Fibroblast of skin of back (primary cell): ENCODE measurements at regions not wholly inside any gene's neighbourhood (a gene's known extent, or its start where the extent isn't known, plus 50 kb on each side); places are given as distances from the start of the nearest gene placed in this dataset.

Experiments
- DNase-seq: peaks from one replicate; pipeline ENCODE4 v3.0.0-alpha.2; 2013

DNA sequence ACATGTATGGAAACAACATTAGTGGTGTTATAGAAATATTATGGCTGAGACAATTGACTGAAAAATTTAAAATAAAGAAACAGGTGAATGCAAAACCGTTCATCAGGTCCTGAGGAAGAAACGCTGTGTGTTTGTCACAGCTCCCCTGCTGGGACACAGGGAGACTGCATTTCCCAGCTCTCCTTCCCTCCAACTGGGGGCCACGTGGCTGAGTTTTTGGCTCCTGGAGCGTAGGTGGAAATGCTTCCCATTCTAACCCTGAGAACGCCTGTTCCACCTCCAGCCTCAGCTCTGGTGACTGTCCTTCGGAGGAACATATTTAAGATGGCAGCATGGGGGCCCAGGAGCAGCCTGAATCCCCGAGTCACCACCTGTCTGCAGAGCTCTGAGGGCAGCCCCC is 398.6 kb downstream of the BRD1 start:
- DNase-seq: no peak

DNA sequence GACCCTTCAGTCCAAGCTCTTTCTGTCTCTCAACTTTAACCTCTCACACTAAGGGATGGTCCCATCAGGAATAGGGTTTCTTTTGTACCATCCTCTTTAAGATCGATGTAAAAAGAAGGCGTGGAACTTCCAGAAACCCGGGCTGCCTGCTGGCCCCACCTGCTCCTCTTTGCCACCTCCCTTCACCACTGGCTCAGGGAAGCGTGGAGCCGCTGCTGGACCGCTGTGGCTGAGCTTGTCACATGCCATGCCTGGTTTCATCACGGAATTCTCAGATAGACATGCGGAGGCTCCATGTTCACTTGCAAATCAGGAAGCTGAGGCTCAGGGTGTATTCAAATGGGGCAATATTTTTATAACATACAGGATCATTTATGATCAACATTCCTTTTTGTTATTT is 399.7 kb downstream of the BRD1 start:
- no peak for DNase-seq

DNA sequence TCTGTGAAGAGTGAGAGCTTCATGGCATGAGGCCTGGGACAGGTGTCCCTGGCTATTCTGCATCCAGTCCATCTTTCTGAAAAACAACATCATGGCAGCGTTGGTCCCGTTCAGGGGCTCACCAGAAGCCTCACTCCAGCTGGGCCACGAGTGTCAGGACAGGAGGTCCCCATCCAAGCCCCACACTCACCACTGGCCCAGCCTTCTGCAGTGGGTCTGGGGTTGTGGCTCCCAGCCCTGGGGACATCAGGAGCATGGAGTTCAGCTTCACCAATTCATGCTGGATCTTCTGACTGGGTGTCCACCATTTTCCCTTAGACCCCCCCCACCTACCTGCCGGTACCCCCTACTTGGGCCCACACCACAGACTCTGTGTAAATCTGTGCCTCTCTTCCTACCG is 400.3 kb downstream of the BRD1 start:
- no peak for DNase-seq

DNA sequence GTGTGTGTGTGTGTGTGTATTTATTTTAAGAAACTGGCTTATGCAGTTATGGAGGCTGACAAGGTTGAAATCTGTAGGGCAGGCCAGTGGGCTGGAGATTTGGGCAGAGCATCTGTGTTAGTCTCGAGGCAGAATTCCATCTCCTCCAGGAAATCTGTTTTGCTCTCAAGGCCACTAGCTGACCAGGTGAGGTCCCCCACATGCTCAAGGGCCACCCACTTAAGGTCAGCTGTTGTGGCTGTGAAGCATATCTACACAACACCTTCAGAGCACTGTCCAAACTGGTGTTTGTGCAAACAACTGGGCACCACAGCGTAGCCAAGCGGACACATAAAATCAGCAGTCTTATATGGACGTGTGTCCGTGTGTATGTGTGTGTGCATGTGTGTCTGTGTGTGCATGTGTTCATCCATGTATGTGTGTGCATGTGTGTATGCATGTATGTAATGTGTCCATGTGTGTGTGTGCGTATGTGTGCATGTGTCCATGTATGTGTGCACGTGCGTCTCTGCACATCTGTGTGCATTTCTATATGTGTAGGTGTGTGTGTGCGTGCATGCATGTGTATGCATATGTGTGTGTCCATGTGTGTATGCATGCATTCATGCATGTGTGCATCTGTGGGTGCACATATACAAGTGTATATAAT is 400.9 kb downstream of the BRD1 start:
- DNase-seq: no peak

DNA sequence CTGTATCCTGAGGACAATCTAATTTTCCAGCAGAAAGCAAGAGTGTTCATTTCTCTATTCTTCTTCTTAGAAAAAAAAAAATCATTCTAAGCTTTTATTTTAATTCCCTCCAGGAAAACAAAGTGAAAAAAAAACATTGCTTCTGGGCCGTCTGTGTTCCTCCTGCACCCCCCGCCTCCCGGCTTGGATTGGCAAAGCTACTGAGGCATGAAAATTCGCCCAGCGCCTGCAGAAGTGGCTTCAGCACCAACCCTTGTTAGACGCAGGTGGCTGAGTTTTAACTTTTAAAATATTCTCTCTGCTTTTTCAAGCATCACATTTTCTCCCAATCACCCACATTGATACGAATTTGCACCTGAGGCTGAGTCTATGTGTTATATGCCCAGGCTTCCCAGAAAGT is 401.6 kb downstream of the BRD1 start:
- no peak for DNase-seq

DNA sequence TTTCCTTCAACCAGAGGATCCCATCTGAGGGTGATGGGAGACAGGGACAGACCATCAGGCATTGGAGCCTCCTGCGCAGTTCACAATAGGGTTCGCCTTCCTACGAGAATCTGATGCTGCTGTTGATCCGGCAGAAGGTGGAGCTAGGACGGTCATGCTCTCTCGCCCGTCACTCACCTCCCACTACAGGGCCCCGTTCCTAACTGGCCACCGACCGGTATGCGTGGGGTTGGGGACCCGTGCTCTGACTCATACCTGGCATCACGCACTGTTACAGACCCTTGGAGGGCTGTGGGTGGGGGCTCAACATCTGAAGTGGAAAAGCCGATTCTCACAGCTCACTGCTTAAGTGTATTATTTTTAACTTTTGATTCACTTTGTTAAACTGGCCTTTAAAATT is 402.3 kb downstream of the BRD1 start:
- DNase-seq: peak; percentile 53

DNA sequence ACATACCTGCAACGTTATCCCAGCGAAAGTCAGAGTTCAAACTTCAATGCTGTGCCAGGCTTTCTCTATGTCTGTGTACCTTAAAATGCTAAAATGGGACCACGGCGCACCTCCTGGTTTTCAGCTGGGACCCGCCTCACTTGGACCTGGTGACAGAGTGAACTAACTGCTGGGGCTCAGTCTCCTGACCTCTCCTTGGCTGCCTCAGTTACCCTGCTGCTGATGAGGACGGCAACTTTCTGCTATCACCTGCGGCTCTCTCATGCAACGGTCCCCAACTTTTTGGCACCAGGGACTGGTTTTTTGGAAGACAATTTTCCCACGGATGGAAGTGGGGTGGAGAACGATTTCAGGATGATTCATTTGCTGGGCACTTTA is 402.8 kb downstream of the BRD1 start:
- DNase-seq: no peak

DNA sequence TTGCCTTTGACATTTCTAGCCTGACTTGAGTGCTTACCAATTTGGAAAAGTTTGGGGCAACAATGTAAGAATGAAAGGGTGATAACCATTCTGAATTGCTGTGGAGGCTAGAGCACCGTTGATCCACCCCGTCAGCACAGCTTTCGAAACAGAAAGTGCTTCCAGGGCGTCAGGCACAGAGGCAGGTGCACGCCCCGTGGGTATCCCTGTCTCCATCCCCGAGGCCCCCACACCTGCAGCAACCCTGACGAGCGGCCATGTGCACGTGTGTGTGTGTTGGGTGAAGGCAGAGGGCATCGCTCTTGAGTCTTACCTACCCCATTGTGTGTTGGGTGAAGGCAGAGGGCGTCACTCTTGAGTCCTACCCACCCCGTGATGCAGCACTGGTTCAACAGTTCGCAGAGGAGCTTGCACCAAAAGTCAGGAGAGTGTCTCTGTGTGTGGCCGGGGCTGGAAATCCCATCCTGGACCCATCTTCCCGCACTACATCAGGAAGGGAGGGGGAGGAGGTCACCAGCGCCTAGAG is 404.5 kb downstream of the BRD1 start:
- no peak for DNase-seq

DNA sequence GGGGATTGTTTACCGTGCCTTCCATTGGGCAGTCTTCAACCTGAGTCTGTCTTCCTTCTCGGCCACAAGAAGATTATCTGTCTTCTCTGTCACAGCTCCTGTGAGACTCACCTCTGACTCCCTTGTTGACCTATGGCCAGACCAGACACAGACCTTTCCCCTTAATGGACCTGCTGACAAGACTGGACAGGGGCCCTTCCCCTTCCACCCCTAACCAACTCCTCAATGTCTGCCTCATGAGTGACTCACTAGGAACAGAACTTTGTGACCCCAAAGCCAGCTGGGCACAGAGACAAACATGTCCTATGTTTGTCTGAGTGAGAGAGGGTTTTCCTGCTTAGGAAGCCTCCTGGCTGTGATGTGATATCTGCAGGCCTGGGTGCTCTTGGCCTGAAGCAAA is 405.0 kb downstream of the BRD1 start:
- peak; percentile 64 for DNase-seq

DNA sequence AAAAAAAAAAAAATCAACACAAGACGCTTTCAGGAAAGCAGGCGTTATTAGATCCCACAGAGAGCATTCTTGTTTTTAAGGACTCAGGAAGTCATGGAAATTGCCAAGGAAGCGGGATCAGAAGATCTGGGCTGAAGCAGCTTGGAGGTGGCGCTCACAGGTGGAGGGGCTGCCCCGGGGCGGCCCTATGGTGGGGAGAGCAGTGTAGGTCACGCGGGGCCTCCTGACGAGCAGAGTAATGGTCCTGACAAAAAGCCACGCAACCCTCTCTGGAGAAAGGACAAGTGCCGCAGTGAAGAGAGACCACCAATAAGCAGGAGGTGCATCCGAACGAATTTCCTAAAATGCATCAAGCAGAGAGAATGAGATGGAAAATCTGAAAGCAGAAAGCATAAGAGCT is 407.0 kb downstream of the BRD1 start:
- DNase-seq: no peak

DNA sequence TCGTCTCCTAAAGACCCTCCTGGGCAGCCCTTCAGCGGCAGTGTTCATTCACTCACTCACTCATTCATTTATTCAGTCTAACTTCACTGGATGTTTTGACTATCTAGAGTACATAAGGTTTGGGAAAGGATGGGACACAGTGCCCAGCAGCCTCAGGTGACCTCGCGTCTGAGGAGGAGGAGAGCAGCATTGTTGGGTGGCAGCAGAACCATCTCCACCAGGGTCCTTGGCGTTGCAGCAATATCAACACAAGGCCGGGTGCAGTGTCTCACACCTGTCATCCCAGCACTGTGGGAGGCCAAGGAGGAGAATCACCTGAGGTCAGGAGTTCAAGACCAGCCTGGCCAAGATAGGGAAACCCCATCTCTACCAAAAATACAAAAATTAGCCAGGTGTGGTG is 408.0 kb downstream of the BRD1 start:
- DNase-seq: no peak

DNA sequence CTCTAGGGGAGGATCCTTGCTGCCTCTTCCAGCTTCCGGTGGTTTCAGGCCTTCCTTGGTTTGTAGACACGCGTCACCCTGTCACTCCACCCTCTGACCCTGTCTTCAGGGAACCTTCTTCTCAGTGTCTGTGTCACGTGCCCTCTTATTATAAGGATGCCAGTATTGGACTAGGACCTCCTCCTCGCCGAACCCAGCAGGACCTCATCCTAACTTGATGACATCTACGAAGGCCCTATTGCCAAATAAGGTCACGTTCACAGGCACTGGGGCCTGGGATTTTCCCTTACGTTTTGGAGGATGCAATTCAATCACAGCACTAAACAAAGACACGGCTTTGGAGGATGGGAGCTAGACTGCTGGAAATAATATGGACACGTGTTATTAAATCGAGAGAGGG is 408.7 kb downstream of the BRD1 start:
- no peak for DNase-seq

DNA sequence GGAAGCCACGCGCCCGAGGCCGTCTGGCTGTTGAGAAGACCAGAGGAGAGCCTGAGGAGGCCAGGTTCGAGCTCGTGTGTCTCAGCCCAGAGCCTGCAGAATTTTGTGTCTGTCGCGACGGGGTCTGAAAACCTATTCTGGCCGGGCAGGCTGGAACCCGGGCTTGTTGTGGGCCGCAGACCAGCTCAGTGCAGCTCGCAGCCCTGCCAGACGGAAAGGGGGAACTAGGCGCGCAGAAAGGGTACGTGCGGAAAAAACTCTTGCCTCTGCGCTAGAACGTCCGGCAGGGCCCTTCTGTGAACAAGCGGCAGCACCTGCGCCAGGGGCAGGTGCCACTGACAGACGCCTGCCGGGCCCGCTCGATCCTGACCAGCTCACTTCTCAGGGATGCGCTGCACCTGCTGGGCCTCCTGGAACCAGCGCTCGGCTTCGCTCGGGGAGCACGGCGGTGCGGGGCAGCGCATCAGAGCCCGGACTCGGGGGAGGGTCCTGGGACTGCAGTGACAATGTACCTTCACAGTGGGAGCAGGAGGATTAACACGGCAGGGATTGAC is 409.3 kb downstream of the BRD1 start:
- DNase-seq: no peak

DNA sequence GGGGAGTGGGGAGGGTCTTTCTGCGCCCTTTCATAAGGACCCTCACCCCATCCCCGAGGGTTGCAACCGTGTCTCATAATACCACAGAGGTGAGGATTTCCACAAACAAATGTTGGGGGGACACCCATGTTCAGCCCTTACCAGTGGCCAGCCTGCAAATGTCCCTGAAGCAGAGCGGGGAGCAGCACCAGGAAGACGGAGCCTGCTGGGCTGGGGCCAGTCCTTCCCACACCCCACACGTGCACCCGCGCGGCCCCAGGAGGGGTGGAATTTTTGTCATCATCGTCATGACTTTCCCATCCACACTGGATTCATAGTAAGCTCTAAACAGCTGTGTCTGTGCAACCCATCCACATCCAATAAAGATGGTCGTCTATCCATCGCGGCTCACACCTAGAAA is 409.8 kb downstream of the BRD1 start:
- DNase-seq: no peak

DNA sequence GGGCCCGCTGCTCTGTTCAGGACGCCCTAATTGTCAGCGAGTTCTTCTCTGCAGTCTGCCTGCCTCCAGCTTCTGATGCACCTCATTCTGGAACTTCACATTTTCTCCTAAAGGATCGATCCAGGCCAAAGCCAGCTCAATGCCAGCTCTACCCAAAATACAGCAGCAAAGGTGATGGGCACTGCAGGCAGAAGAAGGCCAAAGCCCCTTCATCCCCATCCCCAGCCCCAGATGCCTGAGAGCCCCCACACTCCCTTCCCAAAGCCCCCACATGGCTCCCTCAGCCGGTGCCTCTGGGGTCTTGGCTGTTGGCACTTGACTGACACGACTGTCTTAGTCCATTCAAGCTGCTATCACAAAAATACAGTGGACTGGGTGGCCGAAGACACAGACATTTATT is 410.3 kb downstream of the BRD1 start:
- no peak for DNase-seq

DNA sequence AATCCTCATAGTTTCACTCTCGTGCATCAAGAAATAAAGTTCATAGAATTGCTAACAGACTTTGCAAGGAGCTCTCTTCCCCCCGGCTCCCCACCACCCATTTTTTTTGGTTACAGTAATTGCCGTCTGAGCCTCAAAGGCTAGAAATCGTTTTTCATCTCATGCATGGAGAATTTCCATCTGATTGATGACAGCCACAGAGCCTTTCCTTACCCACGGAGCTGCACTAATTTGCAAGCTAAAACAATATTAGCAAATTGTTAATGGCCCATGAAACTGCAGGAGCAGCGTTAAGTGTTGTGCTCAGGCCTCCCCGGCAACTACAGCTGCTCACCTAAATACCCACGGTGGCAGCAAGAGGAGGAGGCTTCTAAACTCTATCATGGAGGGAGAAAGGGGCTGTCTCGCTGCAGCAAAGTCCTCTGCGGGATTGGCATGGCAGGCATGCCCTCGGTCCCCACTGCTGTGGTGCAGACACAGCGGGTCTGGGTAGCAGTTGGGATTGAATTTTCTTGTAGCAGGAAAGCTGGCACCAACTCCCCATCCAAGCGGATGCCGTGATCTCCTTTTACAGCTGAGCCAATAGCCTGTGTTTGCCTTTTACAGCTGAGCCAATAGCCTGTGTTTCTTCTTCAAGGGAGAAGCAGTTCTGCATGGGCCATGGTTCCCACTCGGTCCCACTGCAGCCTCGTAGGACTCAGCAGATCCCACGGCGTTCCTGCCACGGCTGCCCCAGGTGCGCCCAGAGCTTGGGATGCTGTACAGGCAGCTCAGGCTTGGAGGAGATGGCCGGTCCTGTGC is 412.3 kb downstream of the BRD1 start:
- DNase-seq: no peak

DNA sequence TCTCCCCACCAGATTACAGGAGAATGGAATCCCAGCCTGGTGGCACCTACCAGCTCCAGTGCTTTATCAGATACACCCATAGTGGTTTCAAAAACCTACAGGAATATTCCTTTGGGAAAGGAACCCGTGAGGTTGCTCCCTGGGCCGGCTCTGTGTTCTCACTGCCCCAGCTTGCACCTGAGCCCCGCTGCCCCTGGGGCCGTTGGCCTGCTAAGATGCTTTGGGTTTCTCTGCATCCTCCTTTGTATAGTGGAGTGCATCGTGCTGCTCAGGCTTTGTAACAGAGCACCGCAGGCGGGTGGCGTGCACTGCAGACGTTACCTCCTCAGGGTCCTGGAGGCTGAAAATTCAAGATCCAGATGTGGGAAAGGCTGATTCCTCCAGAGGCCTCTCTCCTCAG is 414.1 kb downstream of the BRD1 start:
- no peak for DNase-seq

DNA sequence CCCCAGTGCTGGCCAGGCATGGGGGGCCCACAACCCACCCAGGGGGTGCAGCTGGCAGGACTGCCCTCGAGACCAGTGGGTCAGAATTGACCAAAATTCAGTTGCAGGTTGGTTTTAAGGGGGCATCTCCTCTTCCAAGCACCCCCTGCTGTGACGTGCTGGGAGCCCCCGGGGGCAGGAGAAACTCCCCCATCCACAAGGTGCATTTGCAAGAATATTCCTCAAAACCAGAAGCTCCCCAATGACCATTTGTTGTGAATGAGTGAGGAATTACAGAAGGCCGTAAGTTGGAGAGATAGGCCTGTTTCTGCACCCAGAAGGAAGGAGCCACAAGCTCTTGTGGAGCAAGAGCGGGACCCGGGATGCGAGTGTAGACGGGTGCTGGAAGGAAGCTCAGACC is 414.5 kb downstream of the BRD1 start:
- DNase-seq: no peak

DNA sequence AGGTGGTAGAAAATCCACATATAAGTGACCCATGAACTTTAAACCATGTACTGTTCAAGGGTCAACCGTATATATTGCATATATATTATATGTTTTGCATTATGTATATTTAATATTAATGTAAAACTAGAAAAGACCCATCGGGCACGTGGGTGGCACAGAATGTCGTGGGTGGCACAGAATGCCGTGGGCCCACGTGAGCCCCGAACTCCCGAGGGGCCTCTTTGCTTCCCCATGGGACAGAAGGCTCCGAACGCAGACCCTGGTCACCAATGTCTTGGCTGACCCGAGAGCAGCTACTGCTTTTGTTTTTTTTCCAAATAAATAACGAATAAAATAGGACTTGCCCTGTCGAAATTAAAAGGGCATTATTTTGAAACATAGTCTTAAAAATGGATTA is 415.4 kb downstream of the BRD1 start:
- DNase-seq: no peak

DNA sequence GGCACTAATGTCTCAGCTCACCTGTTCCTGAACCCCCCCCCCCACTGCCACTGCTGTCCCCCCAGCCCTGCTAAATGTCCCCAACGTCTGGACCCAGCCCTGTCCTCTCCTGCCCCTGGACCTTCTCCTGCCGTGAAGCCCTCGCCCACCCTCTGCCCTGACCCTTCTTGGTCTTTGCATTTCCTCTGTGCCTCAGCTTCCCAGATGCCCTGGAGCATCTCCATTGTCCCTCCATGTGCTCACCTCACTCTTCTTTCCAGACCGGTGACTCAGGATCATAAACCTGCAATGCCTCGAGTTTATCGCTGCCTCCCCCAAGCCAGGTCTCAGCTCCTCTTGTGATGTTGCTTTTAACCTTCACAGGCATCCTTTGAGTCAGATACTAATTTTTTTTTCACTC is 416.4 kb downstream of the BRD1 start:
- DNase-seq: no peak

DNA sequence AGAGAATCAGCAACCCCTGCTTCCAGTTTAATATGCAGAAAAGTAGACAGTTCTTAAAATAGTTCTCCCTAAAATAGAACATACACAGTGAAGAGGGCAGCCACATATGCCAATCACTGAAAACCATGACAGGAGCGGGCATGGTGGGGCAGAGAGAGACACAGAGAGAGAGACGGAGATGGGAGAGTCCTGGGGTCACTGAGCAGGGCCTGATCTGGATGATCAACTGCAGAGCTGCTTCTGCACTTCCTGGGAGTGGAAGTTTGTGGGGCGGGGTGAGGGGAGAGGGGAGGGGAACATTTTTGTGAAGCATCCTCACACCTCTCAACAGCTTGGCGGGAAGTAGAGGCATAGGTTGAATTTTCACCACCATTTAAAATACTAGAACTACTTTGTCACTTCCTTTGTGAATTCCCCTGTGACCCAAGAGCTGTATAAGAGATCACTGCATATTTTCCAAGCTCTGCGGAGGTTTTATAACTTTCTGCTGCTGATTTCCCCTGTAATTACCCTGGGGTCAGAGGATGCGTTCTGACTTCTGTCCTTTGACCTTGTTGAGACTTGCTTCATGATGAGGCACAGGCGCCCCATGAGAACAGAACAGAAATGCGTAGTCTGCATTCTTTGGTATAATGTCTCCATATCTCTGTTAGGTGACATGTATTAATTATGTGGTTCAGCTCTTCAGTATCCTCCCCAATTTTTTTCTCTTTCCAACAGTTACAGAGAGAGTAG is 419.4 kb downstream of the BRD1 start:
- peak; percentile 30 for DNase-seq

DNA sequence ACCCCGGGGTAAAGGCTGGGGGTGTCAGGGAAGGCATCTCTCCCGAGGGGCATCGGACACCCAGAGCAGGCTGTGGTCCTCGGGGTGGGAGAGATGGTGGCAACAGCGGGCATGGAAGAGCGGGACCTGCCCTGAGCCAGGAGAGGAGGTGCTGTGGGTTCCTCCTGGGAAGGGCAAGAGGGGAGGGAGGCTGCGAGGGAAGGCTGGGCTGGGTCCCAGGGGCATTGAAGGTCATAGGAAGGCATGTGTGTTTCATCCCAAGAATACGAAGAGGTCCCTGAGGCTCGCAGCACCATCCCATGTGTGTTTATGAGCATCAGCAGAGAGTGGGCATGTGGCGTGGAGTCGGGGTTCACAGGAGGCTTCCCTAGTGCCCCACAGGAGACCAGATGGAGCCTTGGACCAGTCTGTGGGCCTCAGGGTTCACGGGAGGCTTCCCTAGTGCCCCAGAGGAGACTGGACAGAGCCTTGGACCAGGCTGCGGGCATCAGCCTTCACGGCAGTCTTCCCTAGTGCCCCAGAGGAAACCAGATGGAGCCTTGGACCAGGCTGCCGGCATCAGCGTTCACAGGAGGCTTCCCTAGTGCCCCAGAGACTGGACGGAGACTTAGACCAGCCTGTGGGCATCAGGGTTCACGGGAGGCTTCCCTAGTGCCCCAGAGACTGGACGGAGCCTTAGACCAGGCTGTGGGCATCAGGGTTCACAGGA is 420.6 kb downstream of the BRD1 start:
- no peak for DNase-seq
